SU-DHL-6 (cell line): ENCODE measurements at regions not wholly inside any gene's neighbourhood (a gene's known extent, or its start where the extent isn't known, plus 50 kb on each side); places are given as distances from the start of the nearest gene placed in this dataset.
"Not testable (repeated sequence)": the region's sequence is repeated elsewhere in the genome, so short reads cannot be mapped to it uniquely, and the experiment has no call there.

Source experiments
- H2AFZ ChIP-seq: fragments of 200-600 bp; sonication (generic); 2 replicates; pipeline ENCODE4 v1.6.1; 2014; ENCODE audit warnings: low read depth, mild to moderate bottlenecking, moderate library complexity, mixed read lengths, antibody characterized with exemption, low read length; ENCODE audit not compliant: severe bottlenecking
- H3F3A ChIP-seq: fragments of 200-600 bp; shearing (Covaris generic); 2 replicates; pipeline ENCODE4 v1.6.0; 2016; ENCODE audit warnings: antibody characterized with exemption, mild to moderate bottlenecking; ENCODE audit not compliant: insufficient read depth
- H3K27ac ChIP-seq: fragments of 200-600 bp; sonication (generic); 2 replicates; pipeline ENCODE4 v1.5.1; 2016; ENCODE audit warnings: low read depth, mild to moderate bottlenecking, low read length, moderate library complexity, mixed read lengths
- H3K27me3 ChIP-seq: fragments of 200-600 bp; sonication (generic), shearing (Covaris generic); 2 replicates; pipeline ENCODE4 v1.6.0; 2014; ENCODE audit warnings: mild to moderate bottlenecking, low read length
- H3K36me3 ChIP-seq: fragments of 200-600 bp; sonication (generic); 2 replicates; pipeline ENCODE4 v1.6.1; 2014; ENCODE audit warnings: mild to moderate bottlenecking, low read length, mixed read lengths
- H3K4me2 ChIP-seq: fragments of 300-600, 200-600 bp; shearing (Covaris generic), sonication (generic); 2 replicates; pipeline ENCODE4 v1.6.0; 2014; ENCODE audit warnings: low read length, low read depth, mild to moderate bottlenecking; ENCODE audit not compliant: poor library complexity, severe bottlenecking
- H3K4me3 ChIP-seq: fragments of 200-600 bp; sonication (generic); 2 replicates; pipeline ENCODE4 v1.5.1; 2014; ENCODE audit warnings: antibody characterized with exemption, low read length, mild to moderate bottlenecking, mixed read lengths; ENCODE audit not compliant: insufficient read depth, poor library complexity, severe bottlenecking
- H3K79me2 ChIP-seq: fragments of 200-600 bp; sonication (generic); 2 replicates; pipeline ENCODE4 v1.6.1; 2014; ENCODE audit warnings: mild to moderate bottlenecking, low read length, moderate library complexity; ENCODE audit not compliant: insufficient read depth
- H3K9ac ChIP-seq: fragments of 200-600 bp; sonication (generic); 2 replicates; pipeline ENCODE4 v1.7.0; 2014; ENCODE audit warnings: mild to moderate bottlenecking, low read length
- H3K9me2 ChIP-seq: fragments of 200-600 bp; sonication (generic); replicated peaks from 2 replicates; pipeline ENCODE4 v1.6.1; 2014; ENCODE audit warnings: low read length; ENCODE audit not compliant: insufficient read depth
- H3K9me3 ChIP-seq: fragments of 200-600 bp; sonication (generic); 2 replicates; pipeline ENCODE4 v1.6.1; 2014; ENCODE audit warnings: low read length, mixed read lengths; ENCODE audit not compliant: insufficient read depth
- H4K20me1 ChIP-seq: fragments of 200-600 bp; sonication (generic); 2 replicates; pipeline ENCODE4 v1.6.1; 2014; ENCODE audit warnings: low read depth, mild to moderate bottlenecking, antibody characterized with exemption, low read length, moderate library complexity, mixed read lengths
- CTCF ChIP-seq: fragments of 200-600 bp; sonication (generic); IDR thresholded peaks from one replicate; pipeline ENCODE4 v1.5.1; 2017; ENCODE audit warnings: antibody characterized with exemption, mild to moderate bottlenecking, low read length, moderate library complexity; ENCODE audit not compliant: insufficient read depth, poor library complexity, severe bottlenecking
- EZH2phosphoT487 ChIP-seq: fragments of 200-600 bp; sonication (generic), shearing (Covaris generic); conservative IDR thresholded peaks from 2 replicates; pipeline ENCODE4 v1.6.1; 2018; ENCODE audit warnings: mild to moderate bottlenecking, antibody characterized with exemption, low read length, moderate library complexity, mixed read lengths

- Histone ChIP-seq H3K9ac (peak overlapping the region; percentile 50), H3K9me2 (no peaks in the 10 kb centered on the region), H4K20me1 (no peaks in the 10 kb centered on the region), H3K4me2 (peak overlapping the region; percentile 63), H3K27ac (peak overlapping the region; percentile 95), H3F3A (peaks cover 57% of the 10 kb centered on the region), H3K36me3 (no peaks in the 10 kb centered on the region), H2AFZ (no peak overlapping the region), H3K4me3 (peak overlapping the region; percentile 31), H3K79me2 (no peaks in the 10 kb centered on the region), H3K9me3 (no peaks in the 10 kb centered on the region), H3K27me3 (no peaks in the 10 kb centered on the region)
- no peak for TF ChIP-seq CTCF
- TF ChIP-seq EZH2phosphoT487 = no peak
These were observed 67.6 kb downstream of the ARF6 start for GRCh38 chr14:49960453-49960852.

DNA sequence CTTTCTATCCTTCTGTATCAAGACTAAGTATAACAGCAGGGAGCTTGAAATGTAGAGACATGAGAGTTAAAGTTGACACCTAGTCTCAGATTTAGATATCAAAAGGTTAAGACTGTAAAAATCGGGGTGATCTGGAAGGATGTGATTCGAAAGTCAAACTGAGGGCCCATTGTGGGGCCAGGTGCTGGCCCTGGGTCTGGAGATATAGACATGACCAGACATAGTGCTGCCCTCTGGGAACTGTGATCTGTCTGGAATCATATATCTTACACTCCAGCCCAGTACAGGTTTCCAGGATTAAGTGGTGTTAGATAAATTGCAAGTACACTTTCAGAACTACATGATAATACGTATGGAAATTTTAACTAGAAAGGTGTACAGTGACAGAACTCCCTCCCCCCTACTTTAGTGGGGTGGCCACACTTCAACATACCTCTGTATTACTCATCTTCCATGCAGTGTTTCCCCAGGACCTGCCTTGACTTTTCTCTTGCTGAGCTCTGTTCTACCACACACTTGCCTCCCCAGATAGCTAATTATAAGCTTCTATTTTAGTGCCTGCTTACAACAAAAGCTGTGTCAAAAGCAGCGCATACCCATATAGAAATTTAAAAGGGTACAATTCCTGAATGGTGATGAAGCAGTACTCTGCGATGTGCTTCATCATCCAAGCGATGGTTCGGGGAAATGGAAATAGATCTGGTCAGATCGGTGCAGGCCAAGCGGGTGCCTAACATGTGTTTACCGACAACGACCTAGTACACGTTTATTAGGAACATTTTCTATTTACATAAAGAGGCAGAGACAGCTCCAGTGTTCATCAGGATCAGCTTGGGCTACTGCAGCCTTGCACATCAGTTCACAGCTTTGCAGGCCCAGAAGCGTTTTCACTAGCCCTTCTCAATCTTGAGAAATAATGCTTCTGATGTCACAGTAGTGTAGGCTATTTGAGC is 68.7 kb downstream of the ARF6 start:
- H3K36me3 ChIP-seq = no peaks in the 10 kb centered on the region
- H3K9me3 ChIP-seq = no peaks in the 10 kb centered on the region
- peak overlapping the region; percentile 87 for H2AFZ ChIP-seq
- H3K9ac ChIP-seq = peak overlapping the region; percentile 50
- H3K79me2 ChIP-seq = no peaks in the 10 kb centered on the region
- peak overlapping the region; percentile 63 for H3K4me2 ChIP-seq
- H3K4me3 ChIP-seq = peak overlapping the region; percentile 11
- H3F3A ChIP-seq = peaks cover 65% of the 10 kb centered on the region
- peak overlapping the region; percentile 95 for H3K27ac ChIP-seq
- H4K20me1 ChIP-seq = no peaks in the 10 kb centered on the region
- TF ChIP-seq CTCF (no peak), EZH2phosphoT487 (no peak)
- H3K9me2 ChIP-seq = no peaks in the 10 kb centered on the region
- H3K27me3 ChIP-seq = no peaks in the 10 kb centered on the region

DNA sequence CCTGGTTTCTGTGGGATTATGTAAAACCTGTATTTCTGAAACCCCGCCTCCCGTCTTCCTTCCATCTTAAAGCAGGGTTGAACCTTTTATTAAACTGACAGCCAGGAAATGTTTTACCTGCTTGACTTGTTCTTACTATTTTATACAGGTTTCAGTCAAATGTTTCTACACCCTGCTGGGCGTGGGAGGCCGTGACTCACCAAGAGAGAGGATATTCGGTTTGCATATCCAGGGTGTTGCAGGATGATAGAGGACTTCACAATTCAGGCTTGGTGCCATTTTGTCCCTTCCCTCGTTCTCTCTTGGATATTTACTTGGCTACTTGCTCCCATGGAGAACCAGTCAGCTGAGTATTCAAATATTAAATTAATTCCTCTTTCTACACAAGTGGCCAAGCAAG is 69.7 kb downstream of the ARF6 start:
- Histone ChIP-seq H3K36me3 (no peaks in the 10 kb centered on the region), H3K4me3 (no peak overlapping the region), H3F3A (peaks cover 63% of the 10 kb centered on the region), H3K9me2 (no peaks in the 10 kb centered on the region), H4K20me1 (no peaks in the 10 kb centered on the region), H3K27ac (peak overlapping the region; percentile 95), H2AFZ (peak overlapping the region; percentile 87), H3K79me2 (no peaks in the 10 kb centered on the region), H3K27me3 (no peaks in the 10 kb centered on the region), H3K9me3 (no peaks in the 10 kb centered on the region), H3K9ac (peak overlapping the region; percentile 50), H3K4me2 (peak overlapping the region; percentile 63)
- no peak for TF ChIP-seq EZH2phosphoT487
- TF ChIP-seq CTCF = no peak

DNA sequence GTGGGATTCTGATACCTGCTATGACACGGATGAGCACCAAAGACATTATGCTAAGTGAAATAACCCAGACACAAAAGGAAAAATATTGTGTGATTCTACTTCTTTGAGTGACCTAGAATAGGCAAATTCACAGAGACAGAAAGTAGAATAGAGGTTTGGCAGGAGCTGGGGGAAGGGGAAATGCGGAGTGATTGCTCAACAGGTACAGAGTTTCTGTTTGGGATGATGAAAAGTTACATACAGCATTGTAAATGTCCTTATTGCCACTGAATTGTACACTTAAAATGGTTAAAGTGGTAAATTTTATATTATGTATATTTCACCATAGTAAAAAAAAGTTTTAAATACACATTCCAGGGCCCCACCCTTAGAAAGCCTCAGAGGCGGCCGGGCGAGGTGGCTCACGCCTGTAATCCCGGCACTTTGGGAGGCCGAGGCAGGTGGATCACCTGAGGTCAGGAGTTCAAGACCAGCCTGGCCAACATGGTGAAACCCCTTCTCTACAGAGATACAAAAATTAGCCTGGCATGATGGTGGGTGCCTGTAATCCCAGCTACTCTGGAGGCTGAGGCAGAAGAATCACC is 72.3 kb downstream of the ARF6 start:
- not testable (repeated sequence) for H3K9ac ChIP-seq, H3K9me2 ChIP-seq, H3K79me2 ChIP-seq, H3K4me3 ChIP-seq, H3K27me3 ChIP-seq, H4K20me1 ChIP-seq, H3K4me2 ChIP-seq, H3K36me3 ChIP-seq, H3K9me3 ChIP-seq
- H3F3A ChIP-seq = peaks cover 58% of the 10 kb centered on the region
- H3K27ac ChIP-seq = 0 out of 2 replicates have a peak overlapping the region, but pooled peaks have one; percentile 27
- peak overlapping the region; percentile 31 for H2AFZ ChIP-seq
